D341Med (cell line): ENCODE measurements at regions not wholly inside any gene's neighbourhood (a gene's known extent, or its start where the extent isn't known, plus 50 kb on each side); places are given as distances from the start of the nearest gene placed in this dataset.
"Not testable (repeated sequence)": the region's sequence is repeated elsewhere in the genome, so short reads cannot be mapped to it uniquely, and the experiment has no call there.

Source experiments
- DNase-seq: peaks from one replicate; pipeline ENCODE4 v3.0.0; 2012; ENCODE audit warnings: low spot score

DNA sequence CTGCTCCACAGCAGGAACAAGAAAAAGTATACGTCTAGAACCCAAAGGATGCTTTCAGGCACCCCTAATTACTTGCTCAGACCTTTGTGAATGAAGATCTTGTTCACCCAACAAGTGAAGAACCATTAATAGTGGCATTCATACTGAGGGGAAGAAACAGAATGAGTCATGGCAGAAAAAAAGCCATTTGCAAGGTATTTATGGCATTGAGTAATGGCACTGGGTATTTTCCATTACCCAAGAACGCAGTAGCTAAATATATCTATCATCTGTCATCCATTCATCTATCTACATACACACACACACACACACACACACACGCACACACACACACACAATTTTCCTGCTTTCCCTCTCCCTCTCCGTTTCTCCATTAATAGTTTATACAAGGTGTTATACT is 56.4 kb upstream of the XIRP2 start:
- DNase-seq: no peak

DNA sequence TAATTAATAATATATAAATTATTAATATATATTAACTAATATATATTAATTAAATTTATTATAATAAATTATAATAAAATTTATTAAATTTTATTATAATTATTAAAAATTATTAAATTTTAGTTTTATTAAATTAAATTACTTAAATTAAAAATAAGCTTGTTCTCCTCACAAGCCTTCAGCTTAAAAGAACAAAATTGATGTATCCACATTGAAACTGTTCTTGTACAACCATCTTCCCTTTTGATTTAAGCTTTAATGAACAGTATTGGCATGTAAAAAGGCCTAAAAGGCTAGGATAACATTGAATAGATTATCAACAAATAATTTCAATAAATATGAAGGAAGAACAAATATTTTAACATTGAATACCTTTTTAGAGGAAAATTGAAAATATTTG is 62.4 kb upstream of the XIRP2 start:
- DNase-seq: no peak

DNA sequence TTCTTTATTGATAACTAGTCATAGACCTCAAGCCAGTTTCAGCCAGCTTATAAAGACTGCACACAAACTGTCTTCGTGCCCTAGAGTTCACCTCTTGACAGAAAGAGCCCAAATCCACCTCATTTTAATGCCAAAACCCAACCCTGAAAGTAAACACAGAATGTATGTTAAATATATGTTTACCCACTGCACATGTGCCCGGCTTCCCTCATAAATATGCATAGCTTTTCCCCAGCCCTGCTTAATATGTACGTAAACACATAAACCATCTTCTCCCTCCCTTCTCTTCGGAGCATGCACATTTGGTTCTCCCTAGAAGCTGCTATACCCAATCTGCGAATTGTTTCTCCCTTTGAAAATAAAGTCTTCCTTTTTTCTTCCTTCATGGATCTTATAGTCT is 73.9 kb upstream of the XIRP2 start:
- DNase-seq: no peak

DNA sequence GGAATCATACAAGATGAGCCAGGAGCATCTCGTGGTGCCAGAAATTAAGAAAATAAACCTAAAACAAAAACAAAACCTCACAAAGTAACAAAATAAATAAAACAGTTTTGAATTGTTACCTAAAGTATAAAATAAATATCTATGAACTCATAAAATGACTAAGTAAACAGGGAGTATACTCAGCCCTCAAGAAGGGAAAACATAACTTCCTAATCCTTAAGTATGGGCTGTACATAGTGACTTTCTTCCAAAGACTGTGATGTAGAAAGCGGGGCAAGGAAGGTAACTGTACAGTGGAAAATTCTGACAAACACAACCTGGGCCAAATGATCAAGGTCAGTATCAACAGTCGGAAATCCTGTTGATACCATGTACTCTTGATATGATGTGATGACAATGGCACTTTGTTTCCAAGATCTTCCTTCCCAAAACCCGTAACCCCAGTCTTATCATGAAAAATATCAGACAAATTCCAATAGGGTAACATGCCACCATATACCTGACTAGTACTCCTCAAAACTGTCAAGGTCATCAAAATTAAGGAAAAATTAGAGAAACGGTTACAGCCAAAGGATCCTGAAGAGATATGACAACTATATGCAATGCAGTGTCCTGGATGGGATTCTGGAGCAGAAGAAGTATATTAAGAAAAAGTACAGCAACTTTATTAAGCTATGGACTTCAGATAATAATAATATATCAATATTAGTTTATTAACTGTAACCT is 76.0 kb upstream of the XIRP2 start:
- no peak for DNase-seq

DNA sequence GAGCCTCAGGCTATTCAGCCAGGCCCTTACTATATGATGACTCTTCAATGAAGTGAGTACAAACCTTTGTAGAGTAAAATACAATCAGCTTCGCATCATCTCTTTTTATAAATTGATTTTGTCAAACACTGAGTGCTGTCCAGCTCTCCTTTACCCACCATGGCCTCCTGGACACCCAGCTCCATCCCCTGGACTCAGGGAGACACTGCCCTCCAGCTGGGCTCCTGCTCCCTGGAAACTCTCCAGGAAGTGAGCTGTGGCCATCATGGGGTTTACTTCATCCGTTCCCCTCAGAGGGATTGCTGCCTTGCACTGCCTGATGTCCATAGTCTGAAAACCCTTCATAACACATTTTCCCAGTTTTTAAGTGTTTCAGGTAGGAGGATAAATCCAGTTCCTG is 82.5 kb upstream of the XIRP2 start:
- no peak for DNase-seq

DNA sequence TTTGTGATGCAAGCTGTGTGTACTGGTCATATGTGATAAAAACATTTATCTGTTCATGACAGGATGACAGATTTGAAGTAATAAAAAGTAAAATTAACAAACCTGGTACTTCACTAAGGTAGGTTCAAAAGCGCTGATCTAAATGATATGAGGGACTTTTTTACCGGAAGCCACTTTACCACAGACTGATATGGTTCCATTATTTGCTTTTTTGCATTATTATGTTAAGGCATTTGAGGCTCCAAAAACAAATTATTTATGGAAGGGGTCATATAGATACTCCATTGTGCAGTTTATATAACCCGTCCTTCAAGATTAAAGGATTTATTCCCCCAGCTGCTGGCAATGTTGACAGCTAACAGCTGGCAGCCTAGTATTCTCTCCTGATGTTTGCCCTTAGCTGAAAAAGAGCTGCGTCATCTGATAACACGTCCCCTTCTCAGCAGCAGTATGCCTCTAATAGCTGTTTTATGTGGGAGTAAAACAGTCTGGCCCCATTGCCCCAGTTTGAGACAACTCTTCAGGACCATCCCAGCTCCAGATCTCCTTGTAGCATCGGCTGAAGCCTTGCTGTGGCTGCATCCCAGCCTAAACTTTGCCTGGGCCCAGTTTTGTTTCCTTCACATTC is 84.8 kb upstream of the XIRP2 start:
- peak; percentile 10 for DNase-seq

DNA sequence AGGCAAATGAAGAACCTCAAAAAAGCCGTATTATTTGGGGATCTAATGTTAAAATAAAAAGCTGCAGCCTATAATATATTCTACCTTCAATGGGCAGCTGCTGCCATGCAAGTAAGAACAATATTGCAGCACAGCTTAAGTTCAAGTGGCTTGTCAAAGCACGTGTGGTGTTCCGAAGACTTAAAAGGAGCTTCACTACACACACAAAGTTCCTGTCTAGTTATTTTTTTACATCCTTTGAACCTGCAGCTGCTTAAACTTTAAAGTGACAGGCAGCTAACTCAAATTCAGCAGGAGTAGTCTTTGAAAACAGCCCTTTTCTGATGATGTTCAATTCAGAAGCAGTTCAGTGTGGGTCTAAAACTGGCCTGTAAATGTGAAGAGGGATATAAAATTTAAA is 85.8 kb upstream of the XIRP2 start:
- DNase-seq: no peak

DNA sequence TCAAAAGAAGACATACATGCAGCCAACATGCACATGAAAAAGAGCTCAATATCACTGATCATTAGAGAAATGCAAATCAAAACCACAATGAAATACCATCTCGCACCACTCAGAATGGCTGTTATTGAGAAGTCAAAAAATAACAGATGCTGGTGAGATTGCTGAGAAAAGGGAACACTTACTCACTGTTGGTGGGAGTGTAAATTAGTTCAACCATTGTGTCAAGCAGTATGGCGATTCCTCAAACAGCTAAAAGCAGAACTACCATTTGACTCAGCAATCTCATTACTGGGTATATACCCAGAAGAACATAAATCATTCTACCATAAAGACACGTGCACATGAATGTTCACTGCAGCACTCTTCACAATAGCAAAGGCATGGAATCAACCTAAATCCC is 95.5 kb upstream of the XIRP2 start:
- DNase-seq: no peak

DNA sequence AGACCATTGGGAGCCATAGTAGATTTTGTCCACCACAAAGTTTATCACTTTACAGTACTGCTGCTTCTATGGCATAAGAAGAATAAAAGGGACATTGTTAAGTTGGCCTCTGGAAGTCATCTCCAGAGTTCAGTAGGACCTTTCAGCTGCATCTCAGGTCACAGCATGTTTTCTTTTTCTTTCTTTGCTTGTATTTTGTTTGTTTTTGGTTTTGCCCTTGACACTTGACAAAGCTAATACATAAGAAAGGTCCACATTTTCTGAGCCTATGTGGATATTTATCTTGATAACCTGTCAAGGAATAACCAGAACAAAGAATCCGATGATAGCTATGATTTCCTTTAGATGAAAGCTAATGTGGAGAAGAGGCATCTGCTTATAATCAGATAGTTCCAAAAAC is 101.6 kb upstream of the XIRP2 start:
- no peak for DNase-seq

DNA sequence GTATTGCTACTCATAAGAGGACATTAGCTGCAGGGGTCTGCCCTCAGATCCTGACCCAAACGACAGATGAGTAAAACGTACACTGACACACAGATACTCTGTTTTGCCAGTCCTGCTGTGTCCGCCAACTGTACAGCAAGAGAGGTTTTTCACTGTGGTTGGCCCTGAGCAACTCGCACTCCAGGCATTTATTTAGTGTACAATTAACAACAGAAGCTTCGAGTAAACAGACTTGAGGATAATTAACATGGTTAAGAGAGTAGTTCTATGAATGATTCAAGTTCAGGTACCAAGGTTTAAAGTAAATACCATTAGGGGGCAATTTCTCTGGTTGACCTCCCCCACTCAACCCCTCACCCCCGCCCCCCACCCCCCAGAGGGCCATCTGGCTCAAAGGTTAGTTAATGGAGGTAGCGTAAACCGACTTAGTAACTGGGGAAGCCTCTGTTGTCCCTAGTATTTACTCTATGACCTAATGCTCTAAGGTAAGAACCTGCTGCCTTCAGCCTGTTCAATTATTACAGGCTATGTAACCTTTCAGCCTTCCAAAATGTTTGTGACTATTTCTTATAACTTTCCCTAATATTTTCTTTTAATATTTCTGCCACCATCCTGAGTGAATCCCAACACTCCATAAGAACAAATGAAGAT is 103.9 kb upstream of the XIRP2 start:
- DNase-seq: no peak

DNA sequence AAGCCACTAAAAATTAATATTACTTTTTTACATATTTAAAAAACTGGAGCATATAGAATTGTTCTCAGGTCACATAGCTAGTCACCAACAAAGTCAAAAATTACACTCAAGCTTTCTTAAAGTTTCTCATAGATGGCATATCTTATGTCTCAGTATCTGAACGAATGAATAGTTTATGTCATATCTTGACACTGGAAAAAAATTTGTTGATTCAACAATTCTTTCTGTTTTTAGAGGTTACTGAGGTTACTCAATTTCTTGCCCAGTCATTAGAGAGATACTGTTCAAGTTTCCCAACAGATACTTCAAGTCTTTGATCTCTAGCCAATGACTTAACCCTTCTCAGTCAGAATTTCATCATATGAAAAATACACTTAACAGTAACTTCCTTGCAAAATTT is 113.1 kb upstream of the XIRP2 start:
- no peak for DNase-seq

DNA sequence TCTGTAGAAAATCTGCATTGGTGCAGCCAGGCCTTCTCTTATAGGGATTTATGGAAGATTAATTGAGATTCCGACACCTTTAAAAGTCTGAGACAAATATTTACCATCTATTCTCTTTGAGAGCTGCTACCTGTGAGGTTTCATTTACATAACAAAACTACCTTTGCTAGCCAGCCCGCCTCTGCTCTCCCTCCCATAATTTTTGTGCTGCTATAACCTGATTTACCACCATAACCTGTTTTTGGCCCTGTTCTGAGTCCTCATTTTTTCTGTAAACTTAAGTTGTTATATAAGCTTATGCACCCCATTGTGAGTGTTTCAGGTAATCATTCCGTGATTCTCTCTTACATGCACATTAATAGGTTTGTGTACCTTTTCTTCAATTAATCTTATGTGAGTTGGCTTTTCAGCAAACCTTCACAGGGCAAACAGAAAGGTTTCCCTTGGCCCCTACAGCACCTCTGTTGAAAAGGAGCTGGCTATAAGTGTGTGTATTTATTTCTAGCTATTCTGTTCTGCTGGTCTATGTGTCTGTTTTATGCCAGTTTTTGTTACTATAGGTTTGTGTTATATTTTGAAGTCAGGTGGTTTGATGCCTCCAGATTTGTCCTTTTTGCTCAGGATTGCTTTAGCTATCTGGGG is 114.9 kb upstream of the XIRP2 start:
- DNase-seq: no peak

DNA sequence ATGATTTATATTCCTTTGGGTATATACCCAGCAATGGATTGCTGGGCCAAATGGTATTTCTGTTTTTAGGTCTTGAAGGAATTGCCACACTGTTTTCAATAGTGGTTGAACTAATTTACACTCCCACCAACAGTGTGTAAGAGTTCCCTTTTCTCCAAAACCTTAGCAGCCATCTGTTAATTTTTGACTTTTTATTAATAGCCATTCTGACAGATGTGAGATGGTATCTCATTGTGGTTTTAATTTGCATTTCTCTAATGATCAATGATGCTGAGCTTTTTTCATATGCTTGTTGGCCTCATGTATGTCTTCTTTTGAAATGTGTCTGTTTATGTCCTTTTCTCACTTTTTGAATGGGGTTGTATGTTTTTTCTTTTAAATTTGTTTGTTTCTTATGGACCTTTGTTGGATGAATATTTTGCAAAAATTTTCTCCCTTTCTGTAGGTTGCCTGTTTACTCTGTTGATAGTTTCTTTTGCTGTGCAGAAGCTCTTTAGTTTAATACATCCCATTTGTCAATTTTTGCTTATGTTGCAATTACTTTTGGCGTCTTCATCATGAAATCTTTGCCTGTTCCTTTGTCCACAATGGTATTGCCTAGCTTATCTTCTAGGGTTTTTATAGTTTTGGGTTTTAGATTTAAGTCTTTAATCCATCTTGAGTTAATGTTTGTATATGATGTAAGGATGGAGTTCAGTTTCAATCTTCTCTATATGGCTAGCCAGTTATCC is 119.7 kb upstream of the XIRP2 start:
- no peak for DNase-seq

DNA sequence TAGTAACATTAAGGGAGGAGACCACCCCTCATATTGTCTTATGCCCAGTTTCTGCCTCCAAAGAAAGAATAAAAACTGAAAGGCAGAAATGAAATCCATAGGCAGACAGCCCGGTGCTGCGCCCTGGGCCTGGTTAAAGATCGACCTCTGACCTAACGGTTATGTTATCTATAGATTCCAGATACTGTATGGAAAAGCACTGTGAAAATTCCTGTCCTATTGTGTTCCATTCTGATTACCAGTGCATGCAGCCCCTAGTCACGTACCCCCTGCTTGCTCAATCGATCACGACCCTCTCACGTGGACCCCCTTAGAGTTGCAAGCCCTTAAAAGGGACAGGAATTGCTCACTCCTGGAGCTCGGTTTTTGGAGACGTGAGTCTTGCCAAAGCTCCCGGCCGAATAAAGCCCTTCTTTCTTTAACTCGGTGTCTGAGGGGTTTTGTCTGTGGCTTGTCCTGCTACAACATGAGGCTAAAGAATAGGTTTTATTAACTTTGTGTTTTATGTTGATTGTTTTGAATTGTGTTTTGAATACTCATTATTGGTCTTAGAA is 121.4 kb upstream of the XIRP2 start:
- not testable (repeated sequence) for DNase-seq

DNA sequence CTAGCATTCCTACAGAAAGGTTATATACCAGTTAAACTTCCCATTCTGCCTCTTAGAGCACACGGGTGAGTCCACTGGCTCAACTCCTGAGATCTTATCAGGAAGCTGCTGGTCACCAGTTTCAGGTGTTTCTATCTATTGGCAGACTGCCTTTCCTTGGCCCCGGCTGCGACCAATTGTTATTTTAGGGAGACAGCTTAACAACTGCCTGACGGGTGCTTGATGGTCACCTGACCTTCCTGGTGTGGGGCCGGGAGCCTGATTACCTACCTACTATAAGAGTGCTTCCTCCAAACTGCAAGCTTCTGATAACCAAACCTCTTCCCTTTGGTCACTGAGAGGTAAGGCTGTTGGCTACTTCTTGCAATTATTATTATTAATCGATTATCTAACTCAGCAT is 122.1 kb upstream of the XIRP2 start:
- no peak for DNase-seq

DNA sequence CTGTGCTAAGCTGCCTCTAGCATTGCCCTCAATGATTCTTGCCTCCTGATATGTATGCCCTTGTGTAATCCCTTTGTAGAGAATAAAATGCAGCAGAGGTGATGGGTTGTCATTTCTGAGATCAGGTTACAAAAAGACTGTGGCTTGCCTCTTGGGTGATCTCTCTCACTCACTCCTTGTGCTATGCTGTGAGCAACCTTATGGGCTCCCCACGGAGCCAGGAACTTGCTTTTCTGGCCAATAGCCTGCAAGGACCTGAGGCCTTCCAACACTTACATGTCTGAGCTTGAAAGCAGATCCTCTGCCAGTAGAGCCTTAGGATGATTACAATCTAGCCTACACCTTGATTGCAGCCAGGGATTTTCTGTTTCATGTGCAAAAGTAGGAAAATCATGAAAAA is 123.1 kb upstream of the XIRP2 start:
- DNase-seq: no peak

DNA sequence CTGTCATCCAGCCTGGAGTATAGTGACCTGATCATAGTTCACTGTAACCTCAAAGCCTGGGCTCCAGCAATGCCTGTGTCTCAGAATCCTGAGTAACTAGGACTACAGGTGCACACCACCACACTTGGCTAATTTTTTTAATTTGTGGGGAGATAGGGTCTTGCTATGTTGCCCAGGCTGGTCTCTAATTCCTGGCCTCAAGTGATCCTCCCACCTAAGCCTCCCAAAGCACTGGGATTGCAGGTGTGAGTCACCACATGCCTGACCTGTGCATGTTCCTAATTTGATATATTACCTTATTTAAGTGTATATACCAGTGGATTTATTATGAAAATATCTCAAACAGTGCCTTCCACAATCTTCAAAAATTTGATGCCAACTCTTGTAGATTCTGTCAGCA is 123.6 kb upstream of the XIRP2 start:
- DNase-seq: no peak

DNA sequence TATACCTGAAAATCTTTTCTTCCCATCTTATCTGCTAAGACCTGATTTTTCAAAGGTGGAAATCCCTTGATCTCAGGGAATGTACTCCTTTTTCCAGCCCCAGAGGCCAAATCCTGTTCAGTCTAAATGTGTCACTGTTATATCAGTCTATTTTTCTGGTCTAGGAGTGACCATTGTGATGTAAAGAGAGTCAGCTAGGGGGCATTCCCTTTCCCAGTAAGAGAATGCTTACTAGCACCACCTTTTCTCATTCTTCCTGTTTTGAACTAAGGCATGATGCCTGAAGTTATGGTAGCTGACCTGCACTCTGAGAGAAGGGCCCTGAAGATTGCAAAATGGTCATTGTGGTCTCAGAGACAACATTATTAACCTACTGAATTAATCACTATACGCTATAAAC is 124.1 kb upstream of the XIRP2 start:
- no peak for DNase-seq

DNA sequence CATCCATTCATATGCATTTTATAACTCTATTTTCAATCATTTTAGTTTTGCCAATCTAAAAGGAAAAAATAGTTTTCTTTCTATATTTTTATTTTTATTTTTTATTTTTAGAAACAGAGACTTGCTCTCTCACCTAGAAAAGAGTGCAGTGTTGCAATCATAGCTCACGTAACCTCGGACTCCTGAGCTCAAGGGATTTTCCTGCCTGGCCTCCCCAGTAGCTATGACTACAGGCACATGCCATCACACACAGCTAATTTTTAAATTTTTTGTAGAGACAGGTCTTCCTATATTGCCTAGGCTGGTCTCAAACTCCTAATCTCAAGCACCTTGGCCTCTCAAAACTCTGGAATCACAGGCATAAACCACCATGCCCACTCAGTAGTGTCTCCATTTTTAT is 125.5 kb upstream of the XIRP2 start:
- no peak for DNase-seq

DNA sequence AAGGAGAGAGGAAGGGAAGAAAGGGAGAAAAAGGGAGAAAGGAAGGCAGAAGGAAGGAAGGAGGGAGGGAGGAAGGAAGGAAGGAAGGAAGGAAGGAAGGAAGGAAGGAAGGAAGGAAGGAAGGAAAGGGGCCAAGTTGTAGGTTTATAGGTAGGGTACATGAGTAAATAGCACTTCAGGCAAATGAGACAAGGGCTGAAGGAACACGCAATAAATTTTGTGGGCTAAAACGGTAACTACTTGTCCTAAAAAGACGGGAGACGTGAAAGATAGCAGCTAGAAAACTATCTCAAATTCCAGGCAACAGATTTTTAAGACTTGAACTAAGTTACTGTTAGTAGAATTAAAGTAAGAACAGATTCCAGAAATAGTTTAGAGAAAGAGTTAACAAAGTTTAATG is 129.3 kb upstream of the XIRP2 start:
- DNase-seq: no peak

DNA sequence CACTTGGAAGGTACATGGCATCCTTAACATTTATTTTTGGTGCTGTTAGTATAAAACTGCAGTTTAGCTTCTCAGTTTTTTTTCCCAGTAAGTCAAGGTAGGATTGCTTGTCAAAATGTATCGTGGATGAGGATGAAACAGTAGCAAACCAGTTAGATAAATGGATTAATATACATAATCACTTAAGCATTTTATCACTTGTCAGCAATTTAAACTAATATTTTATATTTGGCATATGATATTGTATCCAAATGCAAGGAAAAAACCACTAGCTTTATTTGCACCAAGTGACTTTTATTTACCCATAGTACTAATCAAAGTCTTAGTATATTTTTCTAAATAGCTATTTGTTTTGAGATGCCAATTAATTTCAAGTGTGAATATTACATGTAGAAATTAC is 137.7 kb upstream of the XIRP2 start:
- DNase-seq: no peak

DNA sequence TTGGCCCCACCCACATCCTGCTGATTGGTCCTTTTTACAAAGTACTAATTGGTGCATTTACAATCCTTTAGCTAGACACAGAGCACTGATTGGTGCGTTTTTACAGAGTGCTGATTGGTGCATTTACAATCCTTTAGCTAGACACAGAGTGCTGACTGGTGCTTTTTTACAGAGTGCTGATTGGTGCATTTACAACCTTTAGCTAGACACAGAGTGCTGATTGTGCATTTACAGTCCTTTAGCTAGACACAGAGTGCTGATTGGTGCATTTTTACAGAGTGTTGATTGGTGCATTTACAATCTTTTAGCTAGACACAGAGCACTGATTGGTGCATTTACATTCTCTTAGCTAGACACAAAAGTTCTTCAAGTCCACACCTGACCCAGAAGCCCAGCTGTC is 144.2 kb upstream of the XIRP2 start:
- not testable (repeated sequence) for DNase-seq
